Spleen (tissue), 7 donors: ENCODE measurements at regions not wholly inside any gene's neighbourhood (a gene's known extent, or its start where the extent isn't known, plus 50 kb on each side); places are given as distances from the start of the nearest gene placed in this dataset.

ENCODE experiments used
- CTCF ChIP-seq, 11 experiments: fragments of 200-600 bp in 7 of 11; fragments of 450-650 bp in 4 of 11; sonication (generic) in 4 of 11; IDR thresholded peaks in 8 of 11; conservative IDR thresholded peaks in 3 of 11; 1 replicate in 7 of 11; 2 replicates in 4 of 11; pipeline versions ENCODE4 v1.4.0 to v1.8.0; 2016 to 2021; ENCODE audit warnings: antibody characterized with exemption in 11 of 11, inconsistent platforms in 4 of 11, mild to moderate bottlenecking in 1 of 11
- POLR2A ChIP-seq, 3 donors: fragments of 450-650 bp; IDR thresholded peaks; one replicate each; pipeline ENCODE4 v1.5.1; 2017; ENCODE audit warnings: antibody characterized with exemption in 3 of 3, mild to moderate bottlenecking in 1 of 3
- POLR2AphosphoS5 ChIP-seq, 3 donors: sonication (generic); formaldehyde crosslinking; IDR thresholded peaks; one replicate each; pipeline ENCODE4 v1.5.1; 2017; ENCODE audit warnings: antibody characterized with exemption in 3 of 3
- donor health status: DM: no; HTN: no; CAD: no; lungs with moderate emphysema.
- donor health status: DM: no; HTN: no; CAD: no.
- donor health status: DM: no; HTN: no; CAD: no.

GRCh38 chr1:113307771-113308445 lies 82.4 kb upstream of the MAGI3 start:
- TF ChIP-seq CTCF (IDR thresholded peaks at IDR 0.05 in 8 of 11, conservative IDR thresholded peaks at IDR 0.05 in 3 of 11) (no peak), POLR2AphosphoS5 (IDR thresholded peaks at IDR 0.05) (no peak), POLR2A (IDR thresholded peaks at IDR 0.05) (no peak)
